GM12872 (cell line): ENCODE measurements at regions not wholly inside any gene's neighbourhood (a gene's known extent, or its start where the extent isn't known, plus 50 kb on each side); places are given as distances from the start of the nearest gene placed in this dataset.
A peak's percentile ranks its signal among the peaks of the same experiment; 100 is the strongest.

Source experiments
- CTCF ChIP-seq: IDR thresholded peaks from 3 replicates; pipeline ENCODE4 v1.5.1; 2011; ENCODE audit warnings: low read depth, mild to moderate bottlenecking, low read length, moderate library complexity; ENCODE audit not compliant: insufficient read depth

- no peak for TF ChIP-seq CTCF
Observed at GRCh38 chr9:4402501-4402900, 87.8 kb upstream of the SLC1A1 start.

GRCh38 chr9:4400731-4401130 is 89.5 kb upstream of the SLC1A1 start:
- TF ChIP-seq CTCF = no peak

GRCh38 chr9:4397917-4398316 is 92.4 kb upstream of the SLC1A1 start:
- no peak for TF ChIP-seq CTCF

- no peak for TF ChIP-seq CTCF
Observed at GRCh38 chr9:4393806-4394523, 94.1 kb upstream of the GLIS3 start.

- TF ChIP-seq CTCF = no peak
Observed at GRCh38 chr9:4389755-4390154, 89.9 kb upstream of the GLIS3 start.

GRCh38 chr9:4389003-4389402 is 89.1 kb upstream of the GLIS3 start:
- no peak for TF ChIP-seq CTCF

- 0 out of 3 replicates have a peak, but pooled peaks have one; percentile 3 for TF ChIP-seq CTCF
Observed at GRCh38 chr9:4386819-4387218, 87.0 kb upstream of the GLIS3 start.
